GM10248 (cell line): ENCODE measurements at regions not wholly inside any gene's neighbourhood (a gene's known extent, or its start where the extent isn't known, plus 50 kb on each side); places are given as distances from the start of the nearest gene placed in this dataset.

Source experiments
- CTCF ChIA-PET: fragments of 300-600 bp; sonication (Branson Sonifier 250); formaldehyde crosslinking; extraction: SDS; loops from one replicate; lab custom pipeline; 2021; ENCODE audit warnings: antibody characterized with exemption; lab: Yijun Ruan, JAX
- POLR2A ChIA-PET: fragments of 350-650 bp; sonication (Branson Sonifier 250); formaldehyde crosslinking; extraction: SDS; loops from one replicate; lab custom pipeline; 2020; ENCODE audit warnings: antibody characterized with exemption; lab: Yijun Ruan, JAX
- DNase-seq: peaks from one replicate; pipeline ENCODE4 v3.0.0; 2012; ENCODE audit errors: extremely low spot score
- TF ChIP-seq, protein P1 (sequence below): IDR thresholded peaks from 2 replicates; pipeline ENCODE4 v1.5.1; 2012; ENCODE audit warnings: mild to moderate bottlenecking, low read depth; ENCODE audit errors: extremely low read depth, missing control alignments, control extremely low read depth

DNA sequence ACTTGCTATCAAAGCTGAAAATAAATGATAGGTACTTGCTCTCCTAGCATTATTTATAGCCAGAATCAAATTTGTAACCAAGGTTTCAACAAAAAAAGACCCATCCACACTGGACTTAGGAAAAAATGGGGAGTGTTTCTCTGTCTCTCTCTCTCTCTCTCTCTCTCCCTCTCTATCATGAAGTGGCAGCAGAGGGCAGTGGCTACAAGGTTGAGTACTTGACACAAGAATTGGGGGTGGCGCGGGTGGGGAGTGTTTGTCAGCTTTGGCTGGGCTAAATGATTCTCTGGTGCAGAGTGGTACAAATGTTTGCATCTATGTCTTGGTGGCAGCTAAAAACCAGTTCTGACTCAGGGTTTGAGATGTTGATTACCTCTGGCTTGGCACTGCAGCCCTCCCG lies 85.0 kb downstream of the RBM43 start:
- CTCF ChIA-PET: no interaction called here
- TF ChIP-seq, protein P1, sequence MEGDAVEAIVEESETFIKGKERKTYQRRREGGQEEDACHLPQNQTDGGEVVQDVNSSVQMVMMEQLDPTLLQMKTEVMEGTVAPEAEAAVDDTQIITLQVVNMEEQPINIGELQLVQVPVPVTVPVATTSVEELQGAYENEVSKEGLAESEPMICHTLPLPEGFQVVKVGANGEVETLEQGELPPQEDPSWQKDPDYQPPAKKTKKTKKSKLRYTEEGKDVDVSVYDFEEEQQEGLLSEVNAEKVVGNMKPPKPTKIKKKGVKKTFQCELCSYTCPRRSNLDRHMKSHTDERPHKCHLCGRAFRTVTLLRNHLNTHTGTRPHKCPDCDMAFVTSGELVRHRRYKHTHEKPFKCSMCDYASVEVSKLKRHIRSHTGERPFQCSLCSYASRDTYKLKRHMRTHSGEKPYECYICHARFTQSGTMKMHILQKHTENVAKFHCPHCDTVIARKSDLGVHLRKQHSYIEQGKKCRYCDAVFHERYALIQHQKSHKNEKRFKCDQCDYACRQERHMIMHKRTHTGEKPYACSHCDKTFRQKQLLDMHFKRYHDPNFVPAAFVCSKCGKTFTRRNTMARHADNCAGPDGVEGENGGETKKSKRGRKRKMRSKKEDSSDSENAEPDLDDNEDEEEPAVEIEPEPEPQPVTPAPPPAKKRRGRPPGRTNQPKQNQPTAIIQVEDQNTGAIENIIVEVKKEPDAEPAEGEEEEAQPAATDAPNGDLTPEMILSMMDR: no peak
- DNase-seq: no peak
- POLR2A ChIA-PET: no interaction called here

DNA sequence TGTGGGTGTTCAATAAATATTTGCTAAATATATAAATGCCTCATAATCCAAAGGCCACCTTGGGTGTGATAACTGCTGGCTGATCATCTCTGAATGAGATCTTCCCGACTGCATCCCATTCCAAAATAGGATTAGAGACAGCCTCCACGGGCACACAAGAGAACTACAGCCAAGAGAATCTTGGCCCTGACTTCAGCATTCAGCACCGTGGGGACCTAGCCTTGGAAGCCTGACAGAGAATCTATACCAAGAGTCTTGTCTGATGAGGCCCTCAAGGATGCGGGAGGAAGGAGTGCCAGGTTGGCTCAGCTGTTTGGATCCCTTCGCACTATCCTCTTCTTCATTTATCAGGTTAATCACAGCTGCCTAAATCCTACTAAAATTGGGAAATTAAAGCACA lies 85.8 kb downstream of the RBM43 start:
- DNase-seq: no peak
- TF ChIP-seq, protein P1: no peak
- ChIA-PET POLR2A (no interaction called here), CTCF (no interaction called here)

DNA sequence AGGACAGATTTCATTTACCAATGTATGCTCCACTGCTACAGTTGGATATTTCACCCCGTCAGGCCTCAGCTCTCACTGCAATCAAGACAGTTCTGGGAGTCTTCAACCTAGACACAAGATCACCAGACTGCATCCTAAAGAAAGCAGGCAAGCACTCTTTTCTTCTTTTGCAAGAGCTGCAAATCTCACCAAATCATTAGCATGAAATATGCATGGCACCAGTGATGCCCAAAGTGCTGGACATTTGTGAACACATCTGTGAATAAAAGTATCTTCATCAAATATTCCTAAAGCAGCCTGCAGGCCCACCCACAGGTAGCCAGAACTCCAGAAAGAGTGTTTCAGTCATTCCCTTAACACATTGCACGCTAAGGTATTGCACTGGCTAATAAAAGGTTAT lies 87.5 kb downstream of the RBM43 start:
- TF ChIP-seq, protein P1: no peak
- ChIA-PET CTCF (no interaction called here), POLR2A (no interaction called here)
- no peak for DNase-seq

DNA sequence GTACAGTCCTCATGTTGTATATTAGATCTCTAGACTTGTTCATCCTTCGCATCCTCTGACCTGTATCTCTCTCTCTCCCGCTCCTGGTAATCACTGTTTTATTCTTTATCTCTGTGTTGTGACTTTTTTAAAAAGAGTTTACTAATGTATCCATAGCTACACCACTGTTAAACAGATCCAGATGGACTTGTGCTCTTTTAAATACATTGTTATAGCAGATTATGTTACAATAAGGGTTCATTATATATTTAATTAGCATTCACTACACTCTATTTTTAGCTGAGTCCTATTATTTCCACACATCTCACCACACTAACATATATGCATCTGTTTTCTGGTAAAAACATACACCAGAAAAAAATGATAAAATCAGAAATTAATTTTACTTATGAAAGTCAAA lies 90.5 kb downstream of the RBM43 start:
- ChIA-PET POLR2A (no interaction called here), CTCF (interaction anchor here (1.1 to 1.7 kb wide), 3 partner anchors 8 to 20 kb away, joined by 3 to 4 read pairs (median 3); no protein-coding TSS in a partner anchor)
- TF ChIP-seq, protein P1: no peak
- no peak for DNase-seq

DNA sequence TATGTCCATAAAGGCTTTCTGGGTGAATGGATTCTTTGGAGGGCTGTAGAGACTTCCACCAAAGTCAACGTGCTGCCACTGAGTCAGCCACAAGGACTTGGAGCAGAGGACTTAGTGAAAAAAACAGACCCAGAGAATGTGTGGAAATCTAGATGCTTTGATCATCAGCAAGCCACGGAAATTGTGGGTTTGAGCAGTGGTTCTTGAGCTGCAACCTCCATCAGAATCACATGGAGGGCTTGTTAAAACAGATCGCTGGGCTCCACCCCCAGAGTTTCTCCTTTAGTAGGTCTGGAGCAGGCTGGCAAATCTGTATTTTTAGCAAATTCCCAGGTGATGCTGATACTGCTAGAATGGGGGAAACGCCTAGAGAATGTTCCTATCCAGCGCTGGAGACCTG lies 95.3 kb downstream of the RBM43 start:
- ChIA-PET CTCF (interaction anchor here (1.2 kb wide), 2 partner anchors 14 to 60 kb away, joined by 3 read pairs; no protein-coding TSS in a partner anchor), POLR2A (no interaction called here)
- TF ChIP-seq, protein P1: no peak
- DNase-seq: no peak

DNA sequence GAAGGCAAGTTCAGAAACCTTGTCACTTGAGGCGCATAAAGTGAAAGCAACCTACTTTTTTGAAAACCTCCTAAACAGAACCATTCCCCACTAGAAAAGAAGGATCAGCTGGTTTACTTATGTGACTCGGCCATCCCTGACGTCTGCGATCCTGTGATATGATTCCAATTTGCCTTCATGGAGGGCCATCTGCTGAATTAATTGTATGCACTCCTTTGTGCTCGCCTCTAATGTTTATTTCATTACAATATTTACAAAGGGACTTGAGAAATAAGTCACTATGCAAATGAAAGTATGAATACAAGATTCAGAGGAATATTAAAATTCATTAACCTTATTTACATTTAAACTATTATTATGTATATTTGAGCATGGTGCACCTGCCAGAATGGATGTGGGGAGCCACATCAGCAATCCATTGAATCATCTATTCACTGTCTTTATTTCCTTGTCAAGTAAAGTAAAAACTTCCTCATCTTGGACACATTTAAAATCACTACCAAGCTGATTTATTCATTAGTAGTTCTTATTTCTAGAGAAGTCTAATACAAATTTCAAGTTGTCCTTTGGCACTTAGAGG lies 96.5 kb downstream of the RBM43 start:
- TF ChIP-seq, protein P1: no peak
- POLR2A ChIA-PET: no interaction called here
- CTCF ChIA-PET: no interaction called here
- DNase-seq: no peak
